SK-N-SH (cell line): ENCODE measurements at regions not wholly inside any gene's neighbourhood (a gene's known extent, or its start where the extent isn't known, plus 50 kb on each side); places are given as distances from the start of the nearest gene placed in this dataset.

Experiments
- CTCF ChIA-PET: fragments of 300-600, 350-600 bp; formaldehyde crosslinking; extraction: SDS; loops from one replicate; lab custom pipeline; 2021; lab: Yijun Ruan, JAX
- POLR2A ChIA-PET: fragments of 350-600 bp; sonication (Branson Sonifier 250); formaldehyde crosslinking; extraction: SDS; loops from one replicate; lab custom pipeline; 2020; ENCODE audit warnings: antibody characterized with exemption, inconsistent platforms; lab: Yijun Ruan, JAX
- DNase-seq: peaks from one replicate; pipeline ENCODE4 v3.0.0; 2012
- H2AFZ ChIP-seq: fragments of 200-600 bp; sonication (generic); 2 replicates; pipeline ENCODE4 v1.8.1; 2016; ENCODE audit warnings: antibody characterized with exemption, mild to moderate bottlenecking, low read depth
- H3F3A ChIP-seq: fragments of 200-600 bp; sonication (generic); replicated peaks from 2 replicates; pipeline ENCODE3; 2016; ENCODE audit warnings: antibody characterized with exemption, mild to moderate bottlenecking; ENCODE audit not compliant: insufficient read depth
- H3K27ac ChIP-seq, 2 experiments: fragments of 200-500 bp in 1 of 2; fragments of 200-600 bp in 1 of 2; sonication (Bioruptor generic) in 1 of 2; sonication (generic), shearing (Covaris generic) in 1 of 2; 2 replicates each; pipeline versions ENCODE4 v1.5.1 to v1.6.1; 2014 to 2016; ENCODE audit warnings: low read depth in 2 of 2, inconsistent platforms in 1 of 2, low read length in 1 of 2, mild to moderate bottlenecking in 1 of 2, mixed read lengths in 1 of 2
- H3K27me3 ChIP-seq: fragments of 200-600 bp; sonication (generic), shearing (Covaris generic); 2 replicates; pipeline ENCODE4 v1.6.1; 2016; ENCODE audit warnings: mixed run types; ENCODE audit not compliant: insufficient read depth
- H3K36me3 ChIP-seq, 2 experiments: fragments of 200-500 bp in 1 of 2; fragments of 200-600 bp in 1 of 2; sonication (Bioruptor generic) in 1 of 2; sonication (generic) in 1 of 2; replicated peaks in 1 of 2; 2 replicates each; pipeline versions ENCODE3 to v1.5.1; 2014 to 2016; ENCODE audit warnings: low read length in 1 of 2, mild to moderate bottlenecking in 1 of 2; ENCODE audit not compliant: insufficient read depth in 2 of 2, control insufficient read depth in 1 of 2
- H3K4me1 ChIP-seq, 2 experiments: fragments of 200-500 bp in 1 of 2; fragments of 200-600 bp in 1 of 2; sonication (Bioruptor generic) in 1 of 2; sonication (generic), shearing (Covaris generic) in 1 of 2; 2 replicates each; pipeline versions ENCODE4 v1.5.1 to v1.6.1; 2014 to 2016; ENCODE audit warnings: low read depth in 1 of 2, low read length in 1 of 2, mixed run types in 1 of 2; ENCODE audit not compliant: insufficient read depth in 2 of 2, control insufficient read depth in 1 of 2
- H3K4me2 ChIP-seq: fragments of 200-600 bp; sonication (generic), shearing (Covaris generic); 2 replicates; pipeline ENCODE4 v1.6.1; 2017; ENCODE audit warnings: mixed run types
- H3K4me3 ChIP-seq, 2 experiments: fragments of 200-500 bp in 1 of 2; fragments of 200-600 bp in 1 of 2; sonication (Bioruptor generic) in 1 of 2; sonication (generic), shearing (Covaris generic) in 1 of 2; 2 replicates each; pipeline versions ENCODE4 v1.5.1 to v1.8.1; 2014 to 2016; ENCODE audit warnings: low read depth in 2 of 2, inconsistent platforms in 1 of 2, low read length in 1 of 2, mild to moderate bottlenecking in 1 of 2, mixed read lengths in 1 of 2, moderate library complexity in 1 of 2
- H3K79me2 ChIP-seq: fragments of 200-600 bp; sonication (generic); 2 replicates; pipeline ENCODE4 v1.8.1; 2017; ENCODE audit warnings: mild to moderate bottlenecking; ENCODE audit not compliant: insufficient read depth
- H3K9ac ChIP-seq: fragments of 200-600 bp; sonication (generic); 2 replicates; pipeline ENCODE4 v1.6.1; 2017; ENCODE audit warnings: mixed run types
- H3K9me2 ChIP-seq: fragments of 200-600 bp; sonication (generic); 2 replicates; pipeline ENCODE4 v1.6.1; 2017; ENCODE audit warnings: mixed run types
- H3K9me3 ChIP-seq: fragments of 200-600 bp; sonication (generic); 2 replicates; pipeline ENCODE4 v1.6.1; 2017; ENCODE audit warnings: mixed run types, mild to moderate bottlenecking, moderate library complexity
- H4K20me1 ChIP-seq: fragments of 200-600 bp; sonication (generic); 2 replicates; pipeline ENCODE4 v1.6.1; 2017; ENCODE audit warnings: mild to moderate bottlenecking, mixed run types; ENCODE audit not compliant: insufficient read depth
- CHD2 ChIP-seq: fragments of 150-350 bp; IDR thresholded peaks from 2 replicates; pipeline ENCODE4 v1.6.1; 2018; ENCODE audit warnings: low read length; ENCODE audit not compliant: partially characterized antibody
- CTCF ChIP-seq: fragments of 200-600 bp; sonication (generic); IDR thresholded peaks from 2 replicates; pipeline ENCODE4 v1.6.1; 2017; ENCODE audit warnings: antibody characterized with exemption, mild to moderate bottlenecking, moderate library complexity
- EZH2phosphoT487 ChIP-seq: fragments of 200-600 bp; sonication (generic); IDR thresholded peaks from 2 replicates; pipeline ENCODE4 v1.6.1; 2017; ENCODE audit warnings: low read depth, mixed run types, mild to moderate bottlenecking, antibody characterized with exemption, moderate library complexity, borderline replicate concordance
- GATA2 ChIP-seq: sonication (generic); formaldehyde crosslinking; IDR thresholded peaks from 2 replicates; pipeline ENCODE4 v1.5.0; 2020; ENCODE audit warnings: mild to moderate bottlenecking, missing genetic modification reagents
- JUND ChIP-seq: IDR thresholded peaks from 2 replicates; pipeline ENCODE4 v1.4.0; 2012
- MXI1 ChIP-seq: IDR thresholded peaks from 2 replicates; pipeline ENCODE4 v1.6.1; 2012; ENCODE audit warnings: mild to moderate bottlenecking, low read depth, low read length, improper control_type of control experiment
- NFIC ChIP-seq: IDR thresholded peaks from 2 replicates; pipeline ENCODE4 v1.4.0; 2012; ENCODE audit warnings: borderline replicate concordance
- NRF1 ChIP-seq: IDR thresholded peaks from 2 replicates; pipeline ENCODE4 v1.6.1; 2012; ENCODE audit warnings: low read depth, mild to moderate bottlenecking, low read length
- POLR2AphosphoS5 ChIP-seq: IDR thresholded peaks from 2 replicates; pipeline ENCODE4 v1.6.1; 2012; ENCODE audit warnings: low read depth, low read length
- REST ChIP-seq: IDR thresholded peaks from 2 replicates; pipeline ENCODE4 v1.6.1; 2012; ENCODE audit warnings: mild to moderate bottlenecking, low read depth, low read length, moderate library complexity
- TAF1 ChIP-seq: IDR thresholded peaks from 2 replicates; pipeline ENCODE4 v1.6.1; 2012; ENCODE audit warnings: low read depth, mild to moderate bottlenecking, low read length, moderate library complexity, borderline replicate concordance
- TEAD4 ChIP-seq: IDR thresholded peaks from 2 replicates; pipeline ENCODE4 v1.4.0; 2012; ENCODE audit warnings: mild to moderate bottlenecking, borderline replicate concordance; ENCODE audit not compliant: insufficient read depth
- WGBS: methylation state at CpG from one replicate; pipeline ENCODE4 v1.1.6; 2017; ENCODE audit warnings: low lambda C conversion rate; 5-methylcytosine and 5-hydroxymethylcytosine counted together
- TF ChIP-seq, protein P1 (sequence below): IDR thresholded peaks from 2 replicates; pipeline ENCODE4; 2012
- TF ChIP-seq, protein P2 (sequence below): fragments of 150-350 bp; IDR thresholded peaks from 2 replicates; pipeline ENCODE4 v1.6.1; 2016; ENCODE audit warnings: mild to moderate bottlenecking, low read depth, low read length

- H3K4me2 ChIP-seq: no peak overlapping the region
- H2AFZ ChIP-seq: no peak overlapping the region
- no peak overlapping the region for H3K4me3 ChIP-seq
- CTCF ChIA-PET: no interaction called here
- no peaks in the 10 kb centered on the region for H3K79me2 ChIP-seq
- H3K9ac ChIP-seq: no peak overlapping the region
- TF ChIP-seq POLR2AphosphoS5: no peak
- H3K36me3 ChIP-seq: no peaks in the 10 kb centered on the region
- H3K27ac ChIP-seq: no peak overlapping the region
- H3K4me1 ChIP-seq: peaks cover 0 to 7% of the 10 kb centered on the region in 2 experiments; a peak in 3 of 4 replicates
- no peaks in the 10 kb centered on the region for H3K9me2 ChIP-seq
- peaks cover 10% of the 10 kb centered on the region for H3F3A ChIP-seq
- no peaks in the 10 kb centered on the region for H4K20me1 ChIP-seq
- POLR2A ChIA-PET: no interaction called here
- no peak for DNase-seq
- no peaks in the 10 kb centered on the region for H3K9me3 ChIP-seq
- H3K27me3 ChIP-seq: no peaks in the 10 kb centered on the region
These were observed 214.4 kb downstream of the ALDH8A1 start for GRCh38 chr6:134735461-134735860.

- Histone ChIP-seq H3K9ac (no peak overlapping the region), H3K4me1 (peaks cover 0 to 7% of the 10 kb centered on the region in 2 experiments; a peak in 2 of 4 replicates), H3K9me3 (no peaks in the 10 kb centered on the region), H3F3A (no peaks in the 10 kb centered on the region), H3K9me2 (no peaks in the 10 kb centered on the region), H3K79me2 (no peaks in the 10 kb centered on the region), H3K4me2 (no peak overlapping the region), H3K27me3 (no peaks in the 10 kb centered on the region), H3K4me3 (no peak overlapping the region), H3K27ac (no peak overlapping the region)
- DNase-seq: no peak
- POLR2A ChIA-PET: no interaction called here
- CTCF ChIA-PET: interaction anchor here (1.3 kb wide), 1 partner anchor 183 kb away, joined by 3 read pairs; no protein-coding TSS in a partner anchor
- 76% methylated on average over 6 of the region's 6 CpGs for WGBS
- TF ChIP-seq, protein P1, sequence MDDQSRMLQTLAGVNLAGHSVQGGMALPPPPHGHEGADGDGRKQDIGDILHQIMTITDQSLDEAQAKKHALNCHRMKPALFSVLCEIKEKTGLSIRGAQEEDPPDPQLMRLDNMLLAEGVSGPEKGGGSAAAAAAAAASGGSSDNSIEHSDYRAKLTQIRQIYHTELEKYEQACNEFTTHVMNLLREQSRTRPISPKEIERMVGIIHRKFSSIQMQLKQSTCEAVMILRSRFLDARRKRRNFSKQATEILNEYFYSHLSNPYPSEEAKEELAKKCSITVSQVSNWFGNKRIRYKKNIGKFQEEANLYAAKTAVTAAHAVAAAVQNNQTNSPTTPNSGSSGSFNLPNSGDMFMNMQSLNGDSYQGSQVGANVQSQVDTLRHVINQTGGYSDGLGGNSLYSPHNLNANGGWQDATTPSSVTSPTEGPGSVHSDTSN: no peak
- TF ChIP-seq JUND (no peak), NRF1 (no peak), CHD2 (no peak), MXI1 (no peak), TAF1 (no peak)
- TF ChIP-seq, all 33 proteins: peak for 0
- H2AFZ ChIP-seq: no peak overlapping the region
- no peaks in the 10 kb centered on the region for H3K36me3 ChIP-seq
- no peaks in the 10 kb centered on the region for H4K20me1 ChIP-seq
These were observed 215.5 kb downstream of the ALDH8A1 start for GRCh38 chr6:134734312-134734869.

DNA sequence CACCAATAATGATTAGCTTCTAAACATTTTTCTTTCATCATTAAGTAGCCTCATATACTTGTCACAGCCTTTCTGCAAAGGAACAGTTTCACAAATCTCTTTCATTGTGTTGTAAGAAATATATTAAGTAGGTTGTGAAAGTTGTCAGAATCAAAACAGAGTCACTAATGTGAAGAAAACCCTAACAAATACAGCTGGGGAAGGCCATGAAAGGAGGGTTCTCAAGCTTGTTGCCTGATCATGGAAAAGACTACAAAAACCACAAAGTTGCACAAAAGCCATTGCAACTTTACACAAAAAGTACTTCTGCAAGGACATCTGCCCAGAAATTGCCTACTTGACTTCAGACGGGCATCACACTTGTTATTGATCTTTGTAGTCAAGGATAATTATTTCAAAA, 216.1 kb downstream of the ALDH8A1 start:
- H3K4me2 ChIP-seq: no peak overlapping the region
- WGBS: 100% methylated on average over 1 of the region's 1 CpG
- CTCF ChIA-PET: interaction anchor here (1.3 kb wide), 1 partner anchor 182 kb away, joined by 3 read pairs; no protein-coding TSS in a partner anchor
- TF ChIP-seq TEAD4 (no peak), EZH2phosphoT487 (no peak), CTCF (no peak), GATA2 (CRISPR knock-in tag) (no peak), NRF1 (no peak), REST (no peak), NFIC (no peak), CHD2 (no peak)
- TF ChIP-seq, protein P2, sequence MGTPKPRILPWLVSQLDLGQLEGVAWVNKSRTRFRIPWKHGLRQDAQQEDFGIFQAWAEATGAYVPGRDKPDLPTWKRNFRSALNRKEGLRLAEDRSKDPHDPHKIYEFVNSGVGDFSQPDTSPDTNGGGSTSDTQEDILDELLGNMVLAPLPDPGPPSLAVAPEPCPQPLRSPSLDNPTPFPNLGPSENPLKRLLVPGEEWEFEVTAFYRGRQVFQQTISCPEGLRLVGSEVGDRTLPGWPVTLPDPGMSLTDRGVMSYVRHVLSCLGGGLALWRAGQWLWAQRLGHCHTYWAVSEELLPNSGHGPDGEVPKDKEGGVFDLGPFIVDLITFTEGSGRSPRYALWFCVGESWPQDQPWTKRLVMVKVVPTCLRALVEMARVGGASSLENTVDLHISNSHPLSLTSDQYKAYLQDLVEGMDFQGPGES: no peak

More for the DNA sequence above, 216.1 kb downstream of the ALDH8A1 start:
- POLR2A ChIA-PET: no interaction called here
- no peaks in the 10 kb centered on the region for H3K36me3 ChIP-seq
- H3K27ac ChIP-seq: no peak overlapping the region
- peaks cover 0 to 9% of the 10 kb centered on the region in 2 experiments; a peak in 2 of 4 replicates for H3K4me1 ChIP-seq
- no peak overlapping the region for H3K4me3 ChIP-seq
- H4K20me1 ChIP-seq: no peaks in the 10 kb centered on the region
- no peak overlapping the region for H2AFZ ChIP-seq
- H3K27me3 ChIP-seq: no peaks in the 10 kb centered on the region
- H3F3A ChIP-seq: no peaks in the 10 kb centered on the region
- H3K79me2 ChIP-seq: no peaks in the 10 kb centered on the region
- no peak for DNase-seq
- H3K9me3 ChIP-seq: no peaks in the 10 kb centered on the region
- H3K9ac ChIP-seq: no peak overlapping the region
- H3K9me2 ChIP-seq: no peaks in the 10 kb centered on the region
